ENCODE measurements at regions not wholly inside any gene's neighbourhood (a gene's known extent, or its start where the extent isn't known, plus 50 kb on each side); places are given as distances from the start of the nearest gene placed in this dataset.
"Not testable (repeated sequence)": the region's sequence is repeated elsewhere in the genome, so short reads cannot be mapped to it uniquely, and the experiment has no call there.

DNA sequence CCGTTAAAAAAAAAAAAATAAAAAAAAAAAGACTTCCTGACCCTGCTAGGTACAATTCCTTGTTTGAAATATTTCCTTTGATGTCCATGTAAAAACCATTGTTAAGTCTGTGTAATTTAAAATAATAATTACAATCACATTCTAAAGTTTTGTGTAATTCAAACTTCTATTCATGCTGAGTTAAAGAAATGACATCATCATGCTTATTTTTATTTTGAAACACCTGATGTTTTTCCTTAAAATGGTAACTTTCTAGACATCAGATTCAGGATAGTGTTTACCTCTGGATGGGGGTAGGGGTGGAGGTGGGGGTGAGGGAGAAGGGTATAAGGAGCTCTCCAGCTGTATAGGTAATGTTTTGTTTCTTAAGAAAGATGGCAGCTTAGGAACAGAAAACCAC lies 92.8 kb downstream of the ADCYAP1 start:
- no peak for DNase-seq

DNA sequence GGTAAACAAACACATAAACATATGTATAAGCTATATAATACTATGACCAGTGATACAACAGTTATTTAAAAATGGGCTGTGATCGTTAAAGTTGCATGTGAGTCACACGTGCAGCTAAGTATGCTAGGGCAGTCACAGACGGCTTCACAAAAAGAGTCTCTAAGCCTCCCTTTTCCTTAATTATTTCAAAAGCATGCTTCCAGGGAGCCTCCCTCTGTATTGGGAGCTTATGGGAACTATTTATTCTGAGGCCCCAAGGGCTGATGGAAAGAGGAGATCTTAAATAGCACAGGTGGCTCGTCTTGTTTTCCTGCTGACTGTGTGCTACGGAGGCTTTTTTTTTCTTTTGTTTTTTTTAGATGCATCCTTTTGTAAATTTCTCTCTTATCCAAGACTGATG lies 94.3 kb downstream of the ADCYAP1 start:
- DNase-seq: no peak

- no peak for DNase-seq
These were observed 98.0 kb downstream of the ADCYAP1 start for GRCh38 chr18:1002653-1003178.

GRCh38 chr18:1003499-1003898 lies 98.8 kb downstream of the ADCYAP1 start:
- no peak for DNase-seq

GRCh38 chr18:1006304-1006703 lies 101.6 kb downstream of the ADCYAP1 start:
- DNase-seq: no peak

- DNase-seq: no peak
These were observed 102.3 kb downstream of the ADCYAP1 start for GRCh38 chr18:1006965-1007364.

DNA sequence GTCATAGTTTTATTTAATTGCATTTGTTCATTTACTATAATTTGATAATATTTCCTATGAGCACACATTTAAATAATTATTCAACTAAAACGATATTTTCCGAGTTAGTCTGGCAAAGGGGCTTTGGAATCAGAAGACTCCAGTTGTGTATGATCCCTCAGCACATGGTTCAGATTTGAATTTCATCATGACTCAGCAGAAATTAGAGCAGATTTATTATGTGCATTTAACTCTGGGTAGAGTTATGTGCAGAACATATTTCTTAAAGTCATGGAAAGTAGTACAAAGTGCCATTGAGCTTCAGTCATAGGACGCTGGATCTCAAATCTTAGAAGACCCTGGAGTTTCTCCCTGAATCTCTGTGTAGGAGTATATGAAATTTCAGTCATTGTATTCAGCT lies 106.7 kb downstream of the ADCYAP1 start:
- no peak for DNase-seq

GRCh38 chr18:1012775-1013174 lies 108.1 kb downstream of the ADCYAP1 start:
- DNase-seq: no peak

DNA sequence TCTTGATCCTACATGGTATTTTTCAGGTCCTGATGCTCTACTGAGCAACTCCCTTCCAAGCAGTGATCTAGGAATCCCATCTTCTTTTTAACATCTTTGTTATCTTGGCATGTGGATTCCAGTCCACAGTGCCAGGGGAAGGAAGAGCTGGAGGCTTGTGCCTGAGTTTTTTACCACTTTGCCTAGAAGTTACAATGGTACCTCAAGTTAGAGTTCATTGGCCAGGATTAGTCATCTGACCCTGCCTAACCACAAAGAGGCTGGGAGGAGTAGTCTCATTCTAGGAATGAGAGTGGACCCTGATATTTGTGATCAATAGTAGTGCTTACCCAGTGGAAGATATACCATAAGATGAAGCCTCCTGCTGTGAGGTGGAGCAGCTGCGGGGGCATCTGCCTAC lies 109.3 kb downstream of the ADCYAP1 start:
- DNase-seq: no peak

GRCh38 chr18:1014509-1014908 lies 109.8 kb downstream of the ADCYAP1 start:
- DNase-seq: no peak

- no peak for DNase-seq
These were observed 110.4 kb downstream of the ADCYAP1 start for GRCh38 chr18:1014951-1015624.

DNA sequence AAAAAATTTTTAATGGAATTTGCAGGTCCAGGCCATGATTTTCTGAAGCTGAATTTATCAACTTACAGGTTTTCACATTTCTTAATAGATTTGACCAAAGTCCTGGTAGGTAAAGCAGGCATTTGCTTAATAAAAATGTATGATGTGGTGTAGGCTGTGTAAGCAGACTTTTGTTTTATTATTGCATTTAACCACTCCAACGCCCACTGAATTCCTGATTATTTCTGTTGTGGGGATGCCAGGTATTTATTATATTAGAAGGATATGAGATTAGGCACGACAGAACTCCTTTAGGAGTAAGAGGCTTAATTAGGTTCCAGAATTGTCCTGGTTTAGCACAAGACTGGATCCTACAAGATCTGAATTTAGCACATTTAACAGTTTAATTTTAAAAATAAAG lies 111.1 kb downstream of the ADCYAP1 start:
- no peak for DNase-seq

DNA sequence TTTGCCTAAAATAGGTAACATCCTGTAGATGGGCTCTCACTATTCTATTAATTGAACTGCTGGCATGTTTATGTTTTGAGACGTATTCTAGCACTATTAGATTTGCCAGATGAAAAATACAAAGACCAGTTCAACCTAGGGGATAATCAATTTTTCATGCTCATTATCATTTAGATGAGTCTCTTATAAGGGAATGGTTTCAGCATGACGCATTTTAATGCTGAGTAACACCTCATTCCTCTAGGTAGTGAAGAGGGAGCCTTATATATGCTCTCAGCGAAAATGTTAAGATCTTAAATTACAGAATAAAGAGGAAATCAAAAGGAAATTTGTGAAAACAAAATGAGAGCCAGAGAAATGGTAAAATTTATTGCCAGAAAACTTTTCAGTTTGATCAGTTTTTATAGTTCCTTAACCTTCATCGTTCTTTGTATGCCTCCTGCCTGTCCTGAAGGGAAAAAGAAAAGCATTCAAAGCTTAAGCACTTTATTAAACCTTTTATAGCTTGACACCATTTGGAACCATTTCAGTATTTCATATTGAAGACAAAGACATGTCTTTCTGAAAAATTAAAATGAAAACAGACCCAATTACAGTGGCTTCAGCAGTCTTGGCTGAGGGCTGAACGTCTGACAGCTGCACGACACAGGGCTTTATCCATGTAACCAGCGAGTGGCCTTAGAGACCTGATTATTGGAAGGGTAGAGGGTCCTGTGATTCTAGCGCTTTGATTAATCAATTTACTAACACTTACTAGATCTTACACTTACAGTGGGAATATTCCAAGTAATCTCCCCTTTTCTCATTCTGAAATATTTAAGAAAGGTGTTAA lies 112.8 kb downstream of the ADCYAP1 start:
- DNase-seq: no peak

DNA sequence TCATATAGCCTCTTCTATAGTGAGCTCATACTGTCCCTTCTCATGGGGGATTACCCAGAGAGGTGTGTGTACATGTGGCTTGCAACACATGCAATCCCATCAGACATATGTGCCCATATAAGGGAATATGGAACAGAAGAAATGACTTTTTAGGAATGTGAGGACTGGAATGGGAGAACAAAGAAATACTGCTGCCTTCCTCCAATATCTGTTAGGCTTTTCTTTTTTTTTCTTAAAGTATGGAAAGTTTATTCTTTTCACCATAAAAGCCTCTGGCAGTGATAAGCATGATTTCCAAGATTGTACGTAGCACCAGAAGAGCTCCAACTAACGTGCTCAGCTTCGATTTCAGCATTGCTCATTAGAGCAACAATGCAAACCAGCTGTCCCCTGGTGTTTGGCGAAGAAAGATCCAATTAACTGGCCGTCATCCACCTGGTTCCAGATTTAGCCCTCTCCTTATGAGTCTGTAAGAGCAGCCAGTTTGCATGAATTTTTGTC lies 113.6 kb downstream of the ADCYAP1 start:
- no peak for DNase-seq

GRCh38 chr18:1019191-1019590 lies 114.5 kb downstream of the ADCYAP1 start:
- DNase-seq: no peak

GRCh38 chr18:1020731-1021344 lies 116.2 kb downstream of the ADCYAP1 start:
- no peak for DNase-seq

- DNase-seq: no peak
These were observed 122.3 kb downstream of the ADCYAP1 start for GRCh38 chr18:1026930-1027329.

DNA sequence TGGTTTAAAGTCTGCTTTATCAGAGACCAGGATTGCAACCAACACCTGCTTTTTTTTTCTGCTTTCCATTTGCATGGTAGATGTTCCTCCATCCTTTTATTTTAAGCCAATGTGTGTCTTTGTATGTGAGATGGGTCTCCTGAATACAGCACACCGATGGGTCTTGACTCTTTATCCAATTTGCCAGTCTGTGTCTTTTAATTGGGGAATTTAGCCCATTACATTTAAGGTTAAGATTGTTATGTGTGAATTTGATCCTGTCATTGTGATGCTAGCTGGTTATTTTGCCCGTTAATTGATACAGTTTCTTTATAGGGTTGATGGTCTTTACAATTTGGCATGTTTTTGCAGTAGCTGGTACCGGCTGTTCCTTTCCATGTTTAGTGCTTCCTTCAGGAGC lies 128.4 kb downstream of the ADCYAP1 start:
- DNase-seq: not testable (repeated sequence)

DNA sequence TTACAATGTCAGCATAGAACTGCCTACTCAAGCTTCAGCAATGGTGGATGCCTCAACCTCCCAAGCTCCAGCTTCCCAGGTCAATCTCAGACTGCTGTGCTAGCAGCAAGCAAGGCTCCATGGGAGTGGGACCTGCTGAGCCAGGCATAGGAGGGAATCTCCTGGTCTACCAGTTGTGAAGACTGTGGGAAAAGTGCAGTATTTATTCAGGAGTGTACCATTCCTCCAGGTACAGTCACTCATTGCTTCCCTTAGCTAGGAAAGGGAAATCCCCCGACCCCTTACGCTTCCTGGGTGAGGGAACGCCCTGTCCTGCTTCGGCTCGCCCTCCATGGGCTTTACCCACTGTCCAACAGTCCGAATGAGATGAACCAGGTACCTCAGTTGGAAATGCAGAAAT lies 130.3 kb downstream of the ADCYAP1 start:
- no peak for DNase-seq

DNA sequence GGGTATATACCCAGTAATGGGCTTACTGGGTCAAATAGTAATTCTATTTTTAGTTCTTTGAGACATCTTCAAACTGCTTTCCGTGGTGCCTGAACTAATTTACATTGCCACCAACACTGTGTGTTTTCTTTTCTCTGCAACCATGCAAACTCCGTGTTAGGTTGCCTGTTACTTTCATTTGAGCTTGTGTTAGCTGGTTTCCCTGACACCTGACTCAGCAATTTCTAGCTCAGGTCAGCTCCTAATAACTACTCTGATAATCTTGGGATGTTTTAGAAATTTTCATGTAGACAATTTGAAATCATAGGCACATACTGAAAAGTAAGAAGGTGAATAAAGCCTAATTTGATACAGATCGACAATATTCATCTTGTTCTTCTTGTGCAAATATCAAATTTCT lies 132.3 kb downstream of the ADCYAP1 start:
- no peak for DNase-seq

- no peak for DNase-seq
These were observed 133.1 kb downstream of the ADCYAP1 start for GRCh38 chr18:1037776-1038175.

DNA sequence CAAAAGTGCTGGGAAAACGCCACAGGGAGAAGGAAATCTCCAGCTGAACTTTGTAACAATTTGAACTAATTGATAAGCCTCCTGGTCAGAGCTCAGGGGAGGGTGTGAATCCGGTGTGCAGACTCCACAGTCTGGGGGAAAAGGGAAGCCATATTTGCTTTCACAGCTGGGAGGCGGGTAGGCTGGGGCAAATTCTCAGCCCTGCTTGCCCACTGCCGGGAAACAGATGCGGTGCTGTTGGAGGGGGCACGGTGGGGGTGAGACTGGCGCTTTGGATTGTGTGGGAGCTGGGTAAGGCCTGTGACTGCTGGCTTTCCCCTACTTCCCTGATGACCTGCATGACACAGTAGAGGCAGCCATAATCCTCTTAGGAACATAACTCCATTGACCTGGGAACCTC lies 134.8 kb downstream of the ADCYAP1 start:
- DNase-seq: no peak

- not testable (repeated sequence) for DNase-seq
These were observed 138.4 kb downstream of the ADCYAP1 start for GRCh38 chr18:1043039-1043438.

- no peak for DNase-seq
These were observed 141.0 kb downstream of the ADCYAP1 start for GRCh38 chr18:1045658-1046057.
